CD14-positive monocyte (primary cell): ENCODE measurements at regions not wholly inside any gene's neighbourhood (a gene's known extent, or its start where the extent isn't known, plus 50 kb on each side); places are given as distances from the start of the nearest gene placed in this dataset.

Source experiments
- DNase-seq, 3 donors: peaks; one replicate each; pipeline ENCODE4 v3.0.0-alpha.2; 2011 to 2022
- H2AFZ ChIP-seq: 2 replicates; pipeline ENCODE4 v1.6.0; 2012; ENCODE audit warnings: mild to moderate bottlenecking, low read depth, low read length, inconsistent platforms; ENCODE audit not compliant: insufficient read depth, poor library complexity, severe bottlenecking
- H3K27ac ChIP-seq, 2 donors: 1 replicate in 1 of 2; 2 replicates in 1 of 2; pipeline ENCODE4 v1.5.1; 2012 to 2013; ENCODE audit warnings: low read length in 2 of 2, control low read depth in 1 of 2, inconsistent platforms in 1 of 2, low read depth in 1 of 2, mild to moderate bottlenecking in 1 of 2
- H3K27me3 ChIP-seq, 2 donors: one replicate each; pipeline versions ENCODE4 v1.6.0 to v1.6.1; 2011 to 2013; ENCODE audit warnings: low read length in 2 of 2; ENCODE audit not compliant: control insufficient read depth in 2 of 2, insufficient read depth in 2 of 2
- H3K36me3 ChIP-seq, 2 donors: replicated peaks in 1 of 2; 1 replicate in 1 of 2; 2 replicates in 1 of 2; pipeline versions ENCODE4 v1.5.1 to v1.6.1; 2012 to 2013; ENCODE audit warnings: low read length in 2 of 2, control low read depth in 1 of 2, inconsistent platforms in 1 of 2, mild to moderate bottlenecking in 1 of 2; ENCODE audit not compliant: insufficient read depth in 2 of 2, control insufficient read depth in 1 of 2
- H3K4me1 ChIP-seq, 2 donors: 1 replicate in 1 of 2; 2 replicates in 1 of 2; pipeline versions ENCODE4 v1.5.1 to v1.6.1; 2012 to 2013; ENCODE audit warnings: low read length in 2 of 2, control low read depth in 1 of 2, inconsistent platforms in 1 of 2, mild to moderate bottlenecking in 1 of 2, moderate library complexity in 1 of 2; ENCODE audit not compliant: insufficient read depth in 2 of 2, control insufficient read depth in 1 of 2
- H3K4me2 ChIP-seq: replicated peaks from 2 replicates; pipeline ENCODE3; 2012; ENCODE audit warnings: low read length, moderate library complexity, mild to moderate bottlenecking; ENCODE audit not compliant: poor library complexity, severe bottlenecking; ENCODE audit errors: extremely low read depth
- H3K4me3 ChIP-seq, 3 experiments: fragments of 200-600 bp in 1 of 3; sonication (generic) in 1 of 3; replicated peaks in 1 of 3; 1 replicate in 2 of 3; 2 replicates in 1 of 3; pipeline ENCODE4 v1.5.1; 2011 to 2013; ENCODE audit warnings: low read length in 3 of 3, mild to moderate bottlenecking in 3 of 3, control low read depth in 2 of 3, low read depth in 2 of 3, inconsistent platforms in 1 of 3, moderate library complexity in 1 of 3
- H3K79me2 ChIP-seq: 2 replicates; pipeline ENCODE4 v1.6.0; 2012; ENCODE audit warnings: mild to moderate bottlenecking, control low read depth, inconsistent platforms, low read length, moderate library complexity; ENCODE audit not compliant: insufficient read depth
- H3K9ac ChIP-seq: 2 replicates; pipeline ENCODE4 v1.6.0; 2017; ENCODE audit warnings: low read length, mild to moderate bottlenecking; ENCODE audit not compliant: insufficient read depth, poor library complexity, severe bottlenecking
- H3K9me3 ChIP-seq, 2 donors: replicated peaks in 1 of 2; 1 replicate in 1 of 2; 2 replicates in 1 of 2; pipeline versions ENCODE4 v1.5.1 to v1.6.1; 2012 to 2013; ENCODE audit warnings: low read length in 2 of 2, control low read depth in 1 of 2; ENCODE audit not compliant: control insufficient read depth in 1 of 2, insufficient read depth in 1 of 2
- H4K20me1 ChIP-seq: 2 replicates; pipeline ENCODE4 v1.6.0; 2012; ENCODE audit warnings: mild to moderate bottlenecking, low read length, control low read depth, moderate library complexity; ENCODE audit not compliant: insufficient read depth
- H3K27ac Mint-ChIP-seq, 7 donors: one replicate each; pipeline ENCODE4 v1.8.0; 2020; ENCODE audit warnings: mild to moderate bottlenecking in 7 of 7, mixed read lengths in 7 of 7, moderate library complexity in 6 of 7, inconsistent platforms in 2 of 7
- H3K27me3 Mint-ChIP-seq, 3 donors: one replicate each; pipeline ENCODE4 v1.8.0; 2021 to 2022; ENCODE audit warnings: low read depth in 3 of 3, mild to moderate bottlenecking in 3 of 3, mixed read lengths in 3 of 3, moderate library complexity in 3 of 3, inconsistent platforms in 1 of 3
- H3K36me3 Mint-ChIP-seq, 2 donors: one replicate each; pipeline ENCODE4 v1.8.0; 2020; ENCODE audit warnings: mixed read lengths in 2 of 2, inconsistent platforms in 1 of 2, mild to moderate bottlenecking in 1 of 2
- H3K4me1 Mint-ChIP-seq: one replicate; pipeline ENCODE4 v1.8.0; 2020; ENCODE audit warnings: mild to moderate bottlenecking, mixed read lengths
- H3K4me3 Mint-ChIP-seq, 2 donors: one replicate each; pipeline ENCODE4 v1.8.0; 2020; ENCODE audit warnings: mild to moderate bottlenecking in 2 of 2, mixed read lengths in 2 of 2, moderate library complexity in 1 of 2
- H3K9me3 Mint-ChIP-seq, 7 donors: one replicate each; pipeline ENCODE4 v1.8.0; 2020 to 2022; ENCODE audit warnings: mixed read lengths in 7 of 7, mild to moderate bottlenecking in 6 of 7, moderate library complexity in 6 of 7, inconsistent platforms in 2 of 7
- WGBS: methylation state at CpG from one replicate; pipeline ENCODE4 v1.1.5; 2013; ENCODE audit warnings: missing lambda C conversion rate; ENCODE audit not compliant: insufficient coverage; 5-methylcytosine and 5-hydroxymethylcytosine counted together
- intact Hi-C, 2 donors: fragments of 100-400 bp; cut with micrococcal nuclease; formaldehyde crosslinking; loops; one replicate each; pipeline versions ENCODE4 v1.15.0 to v1.15.1; 2023
- TF ChIP-seq, protein P1 (sequence below): fragments of 200-600 bp; IDR thresholded peaks from one replicate; pipeline ENCODE4 v1.8.0; 2022; ENCODE audit warnings: antibody characterized with exemption, mild to moderate bottlenecking

DNA sequence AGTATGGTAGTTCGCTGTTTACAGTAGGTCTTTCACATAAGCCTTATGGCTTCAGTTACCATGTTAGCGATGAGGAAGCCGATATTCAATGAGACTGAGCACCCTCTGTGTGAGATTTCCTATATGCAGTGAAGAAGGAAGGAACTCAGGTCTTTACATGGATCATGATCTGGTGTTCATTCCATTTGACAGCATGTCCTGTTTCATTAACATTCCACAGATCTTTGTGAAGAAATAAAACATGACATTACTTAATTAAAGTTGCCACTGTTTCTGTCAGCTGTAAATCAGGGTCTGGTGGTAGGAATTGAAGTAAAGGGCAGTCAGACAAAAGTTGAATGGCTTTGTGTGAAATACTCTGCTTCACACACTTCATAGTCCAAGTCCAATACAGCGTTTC lies 768.6 kb downstream of the ZPLD1 start:
- Histone ChIP-seq H3K79me2 (no peaks in the 10 kb centered on the region), H4K20me1 (no peaks in the 10 kb centered on the region), H3K36me3 (no peaks in the 10 kb centered on the region), H3K9ac (no peak overlapping the region), H3K4me1 (no peaks in the 10 kb centered on the region), H3K9me3 (no peaks in the 10 kb centered on the region), H3K27me3 (no peaks in the 10 kb centered on the region), H3K4me3 (no peak overlapping the region), H3K27ac (no peak overlapping the region), H3K4me2 (no peak overlapping the region), H2AFZ (no peak overlapping the region)
- intact Hi-C loops: no loop called here
- Mint-ChIP-seq H3K27ac (no peak overlapping the region), H3K27me3 (no peaks in the 10 kb centered on the region), H3K36me3 (no peaks in the 10 kb centered on the region), H3K9me3 (peaks cover 0 to 2% (median 0%) of the 10 kb centered on the region in 7 donors), H3K4me3 (no peak overlapping the region), H3K4me1 (no peaks in the 10 kb centered on the region)
- WGBS: 100% methylated on average over 2 of the region's 4 CpGs
- no peak for DNase-seq
- TF ChIP-seq, protein P1, sequence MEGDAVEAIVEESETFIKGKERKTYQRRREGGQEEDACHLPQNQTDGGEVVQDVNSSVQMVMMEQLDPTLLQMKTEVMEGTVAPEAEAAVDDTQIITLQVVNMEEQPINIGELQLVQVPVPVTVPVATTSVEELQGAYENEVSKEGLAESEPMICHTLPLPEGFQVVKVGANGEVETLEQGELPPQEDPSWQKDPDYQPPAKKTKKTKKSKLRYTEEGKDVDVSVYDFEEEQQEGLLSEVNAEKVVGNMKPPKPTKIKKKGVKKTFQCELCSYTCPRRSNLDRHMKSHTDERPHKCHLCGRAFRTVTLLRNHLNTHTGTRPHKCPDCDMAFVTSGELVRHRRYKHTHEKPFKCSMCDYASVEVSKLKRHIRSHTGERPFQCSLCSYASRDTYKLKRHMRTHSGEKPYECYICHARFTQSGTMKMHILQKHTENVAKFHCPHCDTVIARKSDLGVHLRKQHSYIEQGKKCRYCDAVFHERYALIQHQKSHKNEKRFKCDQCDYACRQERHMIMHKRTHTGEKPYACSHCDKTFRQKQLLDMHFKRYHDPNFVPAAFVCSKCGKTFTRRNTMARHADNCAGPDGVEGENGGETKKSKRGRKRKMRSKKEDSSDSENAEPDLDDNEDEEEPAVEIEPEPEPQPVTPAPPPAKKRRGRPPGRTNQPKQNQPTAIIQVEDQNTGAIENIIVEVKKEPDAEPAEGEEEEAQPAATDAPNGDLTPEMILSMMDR: no peak

DNA sequence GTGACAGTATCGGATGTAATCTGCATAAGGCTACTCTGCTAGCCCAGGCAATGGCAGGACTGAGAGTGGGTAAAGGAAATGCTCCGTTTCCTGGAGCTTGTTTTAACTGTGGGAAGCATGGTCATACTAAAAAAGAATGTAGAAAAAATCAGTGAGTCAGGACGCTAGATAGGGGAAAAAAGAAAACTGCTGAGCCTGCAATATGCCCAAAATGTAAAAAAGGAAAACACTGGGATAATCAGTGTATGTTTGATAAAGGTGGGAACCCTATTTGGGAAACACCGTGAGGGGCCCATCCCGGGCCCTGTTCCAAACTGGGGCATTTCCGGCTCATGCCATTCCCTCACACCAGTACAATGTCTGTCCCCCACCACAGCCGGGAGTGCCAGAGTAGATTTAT lies 775.8 kb downstream of the ZPLD1 start:
- H2AFZ ChIP-seq: no peak overlapping the region
- WGBS: 25% methylated on average over 7 of the region's 7 CpGs
- no peak overlapping the region for H3K27ac Mint-ChIP-seq
- intact Hi-C loops: no loop called here
- H3K9me3 Mint-ChIP-seq: peaks cover 0 to 9% (median 4%) of the 10 kb centered on the region in 7 donors
- DNase-seq: no peak
- no peaks in the 10 kb centered on the region for H3K27me3 ChIP-seq
- no peak overlapping the region for H3K4me3 Mint-ChIP-seq
- TF ChIP-seq, protein P1: no peak
- H3K27me3 Mint-ChIP-seq: peaks cover 0 to 2% (median 1%) of the 10 kb centered on the region in 3 donors
- H3K9me3 ChIP-seq: peaks cover 0 to 3% of the 10 kb centered on the region in 2 donors
- H3K4me1 Mint-ChIP-seq: no peaks in the 10 kb centered on the region
- H3K27ac ChIP-seq: no peak overlapping the region
- no peak overlapping the region for H3K4me2 ChIP-seq
- no peaks in the 10 kb centered on the region for H4K20me1 ChIP-seq
- H3K4me1 ChIP-seq: no peaks in the 10 kb centered on the region
- H3K9ac ChIP-seq: no peak overlapping the region
- no peaks in the 10 kb centered on the region for H3K36me3 ChIP-seq
- no peaks in the 10 kb centered on the region for H3K79me2 ChIP-seq
- H3K4me3 ChIP-seq: no peak overlapping the region
- no peaks in the 10 kb centered on the region for H3K36me3 Mint-ChIP-seq
